Astrocyte of the spinal cord (primary cell): ENCODE measurements at regions not wholly inside any gene's neighbourhood (a gene's known extent, or its start where the extent isn't known, plus 50 kb on each side); places are given as distances from the start of the nearest gene placed in this dataset.
A peak's percentile ranks its signal among the peaks of the same experiment; 100 is the strongest.

ENCODE experiments used
- DNase-seq: peaks from one replicate; pipeline ENCODE4 v3.0.0; 2011; ENCODE audit warnings: low read depth, low spot score
- H3K4me3 ChIP-seq: 2 replicates; pipeline ENCODE4 v1.5.1; 2011; ENCODE audit warnings: low read depth, mild to moderate bottlenecking, low read length, moderate library complexity
- CTCF ChIP-seq: IDR thresholded peaks from 2 replicates; pipeline ENCODE4 v1.5.1; 2012; ENCODE audit warnings: low read depth, mild to moderate bottlenecking, low read length, inconsistent platforms
- in situ Hi-C: cut with HindIII; loops from 2 replicates; pipeline ENCODE4 v1.10.0; 2017; ENCODE audit warnings: low sequenced_read_pairs

- DNase-seq, result no peak
- in situ Hi-C loops, result no loop called here
- no peak for TF ChIP-seq CTCF
- no peak overlapping the region for H3K4me3 ChIP-seq
Observed at GRCh38 chr7:113410796-113411195, 292.4 kb upstream of the SMIM30 start.

DNA sequence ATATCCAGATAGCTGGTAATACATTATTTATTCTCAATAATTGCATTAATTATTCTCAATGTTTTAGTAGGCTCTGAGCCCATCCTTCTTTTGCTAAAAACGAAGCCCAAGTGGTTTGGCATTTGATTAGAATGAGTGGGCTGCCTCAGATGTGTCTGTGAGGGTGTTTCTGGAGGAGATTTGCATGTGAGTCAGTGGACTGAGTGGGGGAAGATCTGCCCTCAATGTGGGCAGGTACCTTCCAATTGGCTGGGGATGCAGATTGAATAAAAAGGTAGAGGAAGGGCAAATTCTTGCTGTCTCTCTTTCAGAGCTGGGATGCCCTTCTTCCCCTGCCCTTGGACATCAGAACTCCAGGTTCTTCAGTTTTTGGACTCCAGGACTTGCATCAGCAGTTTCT, 290.6 kb upstream of the SMIM30 start:
- no peak for DNase-seq
- H3K4me3 ChIP-seq, result no peak overlapping the region
- in situ Hi-C loops, result no loop called here
- no peak for TF ChIP-seq CTCF

GRCh38 chr7:113405296-113406056, 287.1 kb upstream of the SMIM30 start:
- in situ Hi-C loops, result no loop called here
- DNase-seq, result no peak
- TF ChIP-seq CTCF, result no peak
- H3K4me3 ChIP-seq, result no peak overlapping the region

- no peak for DNase-seq
- in situ Hi-C loops, result no loop called here
- H3K4me3 ChIP-seq, result no peak overlapping the region
- TF ChIP-seq CTCF, result peak; percentile 14
Observed at GRCh38 chr7:113404245-113404644, 285.9 kb upstream of the SMIM30 start.

- no peak overlapping the region for H3K4me3 ChIP-seq
- no peak for DNase-seq
- TF ChIP-seq CTCF, result no peak
- in situ Hi-C loops, result no loop called here
Observed at GRCh38 chr7:113402482-113402881, 284.1 kb upstream of the SMIM30 start.

GRCh38 chr7:113402005-113402404, 283.7 kb upstream of the SMIM30 start:
- no peak for TF ChIP-seq CTCF
- in situ Hi-C loops, result no loop called here
- DNase-seq, result no peak
- H3K4me3 ChIP-seq, result no peak overlapping the region
